NT2/D1 (cell line): ENCODE measurements at regions not wholly inside any gene's neighbourhood (a gene's known extent, or its start where the extent isn't known, plus 50 kb on each side); places are given as distances from the start of the nearest gene placed in this dataset.

ENCODE experiments used
- DNase-seq: peaks from one replicate; pipeline ENCODE4 v3.0.0-alpha.2; 2011; ENCODE audit warnings: low read depth, low spot score
- H3K27me3 ChIP-seq: 2 replicates; pipeline ENCODE4 v1.6.0; 2011; ENCODE audit warnings: mild to moderate bottlenecking; ENCODE audit not compliant: insufficient read length, insufficient read depth
- H3K36me3 ChIP-seq: 2 replicates; pipeline ENCODE4 v1.6.1; 2011; ENCODE audit warnings: mild to moderate bottlenecking, low read length, mixed read lengths; ENCODE audit not compliant: insufficient read depth, insufficient read length
- H3K4me1 ChIP-seq: 2 replicates; pipeline ENCODE4 v1.5.1; 2011; ENCODE audit not compliant: insufficient read depth, insufficient read length
- H3K4me3 ChIP-seq: 2 replicates; pipeline ENCODE4 v1.5.1; 2011; ENCODE audit warnings: low read depth; ENCODE audit not compliant: insufficient read length
- H3K9ac ChIP-seq: 2 replicates; pipeline ENCODE4 v1.6.0; 2011; ENCODE audit warnings: low read depth; ENCODE audit not compliant: insufficient read length
- H3K9me3 ChIP-seq: 2 replicates; pipeline ENCODE4 v1.5.1; 2011; ENCODE audit warnings: mild to moderate bottlenecking, low read length; ENCODE audit not compliant: insufficient read depth
- SUZ12 ChIP-seq: IDR thresholded peaks from 2 replicates; pipeline ENCODE4 v1.6.1; 2011; ENCODE audit not compliant: insufficient read length, insufficient read depth; ENCODE audit errors: extremely low read depth
- YY1 ChIP-seq: IDR thresholded peaks from 2 replicates; pipeline ENCODE4 v1.6.1; 2011; ENCODE audit not compliant: insufficient read length, insufficient read depth
- ZNF274 ChIP-seq: IDR thresholded peaks from 2 replicates; pipeline ENCODE4 v1.6.1; 2011; ENCODE audit warnings: mild to moderate bottlenecking, low read depth, low read length

GRCh38 chr11:115965767-115966504 is 461.7 kb upstream of the CADM1 start:
- no peak overlapping the region for H3K4me3 ChIP-seq
- DNase-seq: no peak
- no peaks in the 10 kb centered on the region for H3K4me1 ChIP-seq
- H3K36me3 ChIP-seq: no peaks in the 10 kb centered on the region
- TF ChIP-seq YY1 (no peak), SUZ12 (no peak), ZNF274 (no peak)
- no peaks in the 10 kb centered on the region for H3K9me3 ChIP-seq
- peaks cover 4% of the 10 kb centered on the region for H3K27me3 ChIP-seq
- H3K9ac ChIP-seq: no peak overlapping the region

GRCh38 chr11:115964091-115964490 is 459.9 kb upstream of the CADM1 start:
- no peak for DNase-seq
- Histone ChIP-seq H3K36me3 (no peaks in the 10 kb centered on the region), H3K27me3 (peaks cover 4% of the 10 kb centered on the region), H3K9me3 (no peaks in the 10 kb centered on the region), H3K4me3 (no peak overlapping the region), H3K4me1 (no peaks in the 10 kb centered on the region), H3K9ac (no peak overlapping the region)
- TF ChIP-seq YY1 (no peak), ZNF274 (no peak), SUZ12 (no peak)

GRCh38 chr11:115963156-115963555 is 458.9 kb upstream of the CADM1 start:
- Histone ChIP-seq H3K27me3 (peaks cover 4% of the 10 kb centered on the region), H3K4me3 (no peak overlapping the region), H3K4me1 (no peaks in the 10 kb centered on the region), H3K36me3 (no peaks in the 10 kb centered on the region), H3K9ac (no peak overlapping the region), H3K9me3 (no peaks in the 10 kb centered on the region)
- TF ChIP-seq SUZ12 (no peak), YY1 (no peak), ZNF274 (no peak)
- DNase-seq: no peak

GRCh38 chr11:115961159-115962003 is 457.2 kb upstream of the CADM1 start:
- TF ChIP-seq SUZ12: no peak
- no peak for TF ChIP-seq ZNF274
- no peak for TF ChIP-seq YY1
- H3K9me3 ChIP-seq: no peaks in the 10 kb centered on the region
- no peak overlapping the region for H3K9ac ChIP-seq
- H3K27me3 ChIP-seq: peaks cover 4% of the 10 kb centered on the region
- H3K4me1 ChIP-seq: no peaks in the 10 kb centered on the region
- H3K36me3 ChIP-seq: no peaks in the 10 kb centered on the region
- no peak for DNase-seq
- no peak overlapping the region for H3K4me3 ChIP-seq

- Histone ChIP-seq H3K9me3 (no peaks in the 10 kb centered on the region), H3K27me3 (no peaks in the 10 kb centered on the region), H3K9ac (no peak overlapping the region), H3K4me3 (no peak overlapping the region), H3K4me1 (no peaks in the 10 kb centered on the region), H3K36me3 (no peaks in the 10 kb centered on the region)
- DNase-seq: no peak
- TF ChIP-seq SUZ12 (no peak), YY1 (no peak), ZNF274 (no peak)
These were observed 454.9 kb upstream of the CADM1 start for GRCh38 chr11:115959081-115959486.

GRCh38 chr11:115958089-115959000 is 454.1 kb upstream of the CADM1 start:
- no peaks in the 10 kb centered on the region for H3K27me3 ChIP-seq
- no peaks in the 10 kb centered on the region for H3K36me3 ChIP-seq
- H3K4me1 ChIP-seq: no peaks in the 10 kb centered on the region
- no peak for DNase-seq
- no peaks in the 10 kb centered on the region for H3K9me3 ChIP-seq
- H3K9ac ChIP-seq: no peak overlapping the region
- TF ChIP-seq ZNF274 (no peak), SUZ12 (no peak), YY1 (no peak)
- no peak overlapping the region for H3K4me3 ChIP-seq
